ENCODE measurements at regions not wholly inside any gene's neighbourhood (a gene's known extent, or its start where the extent isn't known, plus 50 kb on each side); places are given as distances from the start of the nearest gene placed in this dataset.

GRCh38 chr15:31275331-31276262, 51.0 kb upstream of the KLF13 start:
- no peak for DNase-seq (ENCODE audit: low spot score)

- DNase-seq (ENCODE audit: low spot score), result no peak
These were observed 49.9 kb upstream of the KLF13 start for GRCh38 chr15:31276596-31277298.

Data from CD4-positive, alpha-beta T cell treated with Interleukin-6 at 100 ng/mL for 8 hours (primary cell).